H1 (cell line): ENCODE measurements at regions not wholly inside any gene's neighbourhood (a gene's known extent, or its start where the extent isn't known, plus 50 kb on each side); places are given as distances from the start of the nearest gene placed in this dataset.

Source experiments
- CTCF ChIA-PET: fragments of 300-600 bp; sonication (Branson Sonifier 250); formaldehyde crosslinking; loops from one replicate; lab custom pipeline; 2021; ENCODE audit not compliant: partially characterized antibody; lab: Charles Lee
- POLR2A ChIA-PET: fragments of 300-600 bp; sonication (Branson Sonifier 250); formaldehyde crosslinking; loops from one replicate; lab custom pipeline; 2021; ENCODE audit warnings: inconsistent platforms; ENCODE audit not compliant: partially characterized antibody; lab: Charles Lee
- DNase-seq, 2 experiments: peaks; one replicate each; pipeline versions ENCODE4 v3.0.0 to v3.0.0-alpha.2; 2010 to 2022; ENCODE audit warnings: low spot score in 2 of 2, low read depth in 1 of 2, mixed read lengths in 1 of 2
- FAIRE-seq: peaks from 2 replicates; lab custom pipeline; 2011; peaks lifted over from hg19 to GRCh38; lab: Jason Lieb, UNC
- H2AFZ ChIP-seq: 2 replicates; pipeline ENCODE4 v1.8.1; 2012; ENCODE audit warnings: low read length, inconsistent platforms
- H2AK5ac ChIP-seq: 2 replicates; pipeline ENCODE4 v1.6.1; 2013; ENCODE audit warnings: low read depth, low read length
- H2BK120ac ChIP-seq: replicated peaks from 2 replicates; pipeline ENCODE3; 2013; ENCODE audit warnings: low read depth, low read length, inconsistent platforms
- H2BK12ac ChIP-seq: 2 replicates; pipeline ENCODE4 v1.6.1; 2013; ENCODE audit warnings: low read depth, low read length
- H2BK15ac ChIP-seq: 2 replicates; pipeline ENCODE4 v1.6.1; 2013; ENCODE audit warnings: low read length
- H2BK20ac ChIP-seq: 2 replicates; pipeline ENCODE4 v1.6.1; 2013; ENCODE audit warnings: low read length
- H2BK5ac ChIP-seq: 2 replicates; pipeline ENCODE4 v1.6.1; 2013; ENCODE audit warnings: low read depth, low read length
- H3K14ac ChIP-seq: 2 replicates; pipeline ENCODE4 v1.6.1; 2013; ENCODE audit warnings: inconsistent platforms; ENCODE audit not compliant: insufficient read length
- H3K18ac ChIP-seq: 2 replicates; pipeline ENCODE4 v1.6.1; 2013; ENCODE audit warnings: low read length; ENCODE audit errors: extremely low read depth
- H3K23ac ChIP-seq: 2 replicates; pipeline ENCODE4 v1.6.1; 2013; ENCODE audit warnings: inconsistent platforms; ENCODE audit not compliant: insufficient read length
- H3K23me2 ChIP-seq: 2 replicates; pipeline ENCODE4 v1.6.1; 2013; ENCODE audit warnings: low read depth, low read length
- H3K27ac ChIP-seq: 2 replicates; pipeline ENCODE4 v1.6.1; 2011; ENCODE audit warnings: low read depth, low read length, inconsistent platforms
- H3K27me3 ChIP-seq, 4 experiments: replicated peaks in 1 of 4; 1 replicate in 1 of 4; 2 replicates in 3 of 4; pipeline versions ENCODE4 v1.6.1 to v1.8.1; 2011 to 2013; ENCODE audit warnings: low read length in 3 of 4, mild to moderate bottlenecking in 3 of 4, inconsistent platforms in 2 of 4, mixed read lengths in 2 of 4, moderate library complexity in 1 of 4; ENCODE audit not compliant: control insufficient read depth in 3 of 4, insufficient read depth in 3 of 4; ENCODE audit errors: extremely low read depth in 1 of 4
- H3K36me3 ChIP-seq, 4 experiments: 2 replicates each; pipeline versions ENCODE4 v1.6.1 to v1.8.1; 2011 to 2013; ENCODE audit warnings: mild to moderate bottlenecking in 4 of 4, low read length in 3 of 4, moderate library complexity in 2 of 4, control low read depth in 1 of 4, inconsistent platforms in 1 of 4; ENCODE audit not compliant: insufficient read depth in 4 of 4, control insufficient read depth in 2 of 4
- H3K4ac ChIP-seq: replicated peaks from 2 replicates; pipeline ENCODE3; 2013; ENCODE audit warnings: low read length, low read depth, mixed read lengths, inconsistent platforms; ENCODE audit not compliant: insufficient read length
- H3K4me1 ChIP-seq, 4 experiments: replicated peaks in 1 of 4; 1 replicate in 1 of 4; 2 replicates in 3 of 4; pipeline versions ENCODE4 v1.6.1 to v1.8.1; 2011 to 2013; ENCODE audit warnings: low read length in 3 of 4, inconsistent platforms in 2 of 4, mixed read lengths in 1 of 4; ENCODE audit not compliant: insufficient read depth in 4 of 4, control insufficient read depth in 3 of 4
- H3K4me2 ChIP-seq, 2 experiments: 2 replicates each; pipeline versions ENCODE4 v1.6.1 to v1.8.1; 2011 to 2013; ENCODE audit warnings: low read depth in 2 of 2, low read length in 2 of 2, control low read depth in 1 of 2, inconsistent platforms in 1 of 2, mild to moderate bottlenecking in 1 of 2; ENCODE audit not compliant: insufficient read depth in 1 of 2
- H3K4me3 ChIP-seq, 4 experiments: fragments of 200-600, 300-600 bp in 1 of 4; sonication (generic), shearing (Covaris generic), sonication (Bioruptor Twin) in 1 of 4; 2 replicates each; pipeline versions ENCODE4 v1.5.1 to v1.8.1; 2011 to 2016; ENCODE audit warnings: low read length in 4 of 4, low read depth in 3 of 4, control low read depth in 2 of 4, inconsistent platforms in 2 of 4, mild to moderate bottlenecking in 2 of 4, mixed read lengths in 1 of 4, moderate library complexity in 1 of 4; ENCODE audit not compliant: insufficient read depth in 2 of 4; ENCODE audit errors: extremely low read depth in 1 of 4
- H3K56ac ChIP-seq: replicated peaks from 2 replicates; pipeline ENCODE3; 2013; ENCODE audit warnings: low read depth, mild to moderate bottlenecking, mixed read lengths, low read length, inconsistent platforms; ENCODE audit not compliant: insufficient read length
- H3K79me1 ChIP-seq: 2 replicates; pipeline ENCODE4 v1.6.1; 2013; ENCODE audit warnings: low read depth, low read length, control low read depth
- H3K79me2 ChIP-seq, 2 experiments: 2 replicates each; pipeline versions ENCODE4 v1.6.1 to v1.8.1; 2012 to 2013; ENCODE audit warnings: low read length in 2 of 2, mild to moderate bottlenecking in 2 of 2, inconsistent platforms in 1 of 2; ENCODE audit not compliant: insufficient read depth in 2 of 2, control insufficient read depth in 1 of 2
- H3K9ac ChIP-seq, 4 experiments: replicated peaks in 1 of 4; 1 replicate in 1 of 4; 2 replicates in 3 of 4; pipeline versions ENCODE4 v1.6.1 to v1.8.1; 2011 to 2013; ENCODE audit warnings: low read depth in 3 of 4, low read length in 3 of 4, control low read depth in 2 of 4, mild to moderate bottlenecking in 2 of 4, moderate library complexity in 2 of 4, inconsistent platforms in 1 of 4; ENCODE audit errors: extremely low read depth in 1 of 4
- H3K9me3 ChIP-seq, 2 experiments: 2 replicates each; pipeline versions ENCODE4 v1.6.1 to v1.8.1; 2012 to 2013; ENCODE audit warnings: mild to moderate bottlenecking in 2 of 2, moderate library complexity in 2 of 2, control low read depth in 1 of 2, inconsistent platforms in 1 of 2, low read depth in 1 of 2, low read length in 1 of 2, mixed read lengths in 1 of 2; ENCODE audit not compliant: insufficient read depth in 2 of 2
- H4K20me1 ChIP-seq, 2 experiments: replicated peaks in 1 of 2; 2 replicates each; pipeline versions ENCODE3 to v1.8.1; 2011 to 2013; ENCODE audit warnings: inconsistent platforms in 2 of 2, low read length in 2 of 2, mild to moderate bottlenecking in 1 of 2; ENCODE audit not compliant: insufficient read depth in 2 of 2, control insufficient read depth in 1 of 2
- H4K5ac ChIP-seq: 2 replicates; pipeline ENCODE4 v1.6.1; 2013; ENCODE audit warnings: low read length, low read depth, mixed read lengths, inconsistent platforms; ENCODE audit not compliant: insufficient read length
- H4K8ac ChIP-seq: 2 replicates; pipeline ENCODE4 v1.8.0; 2013; ENCODE audit warnings: mild to moderate bottlenecking, moderate library complexity, low read length, inconsistent platforms; ENCODE audit not compliant: insufficient read depth; ENCODE audit errors: extremely low read depth
- H4K91ac ChIP-seq: replicated peaks from 2 replicates; pipeline ENCODE3; 2013; ENCODE audit warnings: low read length, mixed read lengths, inconsistent platforms; ENCODE audit not compliant: insufficient read length
- HDAC2 ChIP-seq, 2 experiments: fragments of 300-600 bp in 1 of 2; sonication (generic) in 1 of 2; IDR thresholded peaks; 2 replicates each; pipeline ENCODE4 v1.6.1; 2011 to 2012; ENCODE audit warnings: low read depth in 2 of 2, low read length in 2 of 2, mild to moderate bottlenecking in 2 of 2, moderate library complexity in 2 of 2, borderline replicate concordance in 1 of 2, inconsistent platforms in 1 of 2
- JUN ChIP-seq: IDR thresholded peaks from 2 replicates; pipeline ENCODE4 v1.6.1; 2011; ENCODE audit warnings: low read depth, mild to moderate bottlenecking, improper control_type of control experiment, low read length
- RAD21 ChIP-seq, 2 experiments: IDR thresholded peaks in 1 of 2; conservative IDR thresholded peaks in 1 of 2; 2 replicates each; pipeline ENCODE4 v1.6.1; 2011; ENCODE audit warnings: low read depth in 2 of 2, low read length in 2 of 2, improper control_type of control experiment in 1 of 2, inconsistent platforms in 1 of 2, mild to moderate bottlenecking in 1 of 2, moderate library complexity in 1 of 2
- WGBS, 2 experiments: shearing (Covaris generic) in 1 of 2; methylation state at CpG; one replicate each; pipeline versions ENCODE4 v1.1.6 to v1.1.7; 2013 to 2015; ENCODE audit warnings: low lambda C conversion rate in 2 of 2, mixed read lengths in 2 of 2, inconsistent platforms in 1 of 2, low coverage in 1 of 2, missing lambda C conversion rate in 1 of 2; ENCODE audit not compliant: insufficient replicate concordance in 2 of 2, insufficient coverage in 1 of 2, insufficient read length in 1 of 2; ENCODE audit errors: extremely low coverage in 1 of 2, missing lambda C conversion rate in 1 of 2; 5-methylcytosine and 5-hydroxymethylcytosine counted together
- TF ChIP-seq, protein P1 (sequence below), 3 experiments: IDR thresholded peaks; 1 replicate in 2 of 3; 2 replicates in 1 of 3; pipeline versions ENCODE4 v1.5.1 to v1.6.1; 2011; ENCODE audit warnings: low read length in 3 of 3, mild to moderate bottlenecking in 3 of 3, inconsistent platforms in 2 of 3, low read depth in 1 of 3, moderate library complexity in 1 of 3; ENCODE audit not compliant: insufficient read depth in 1 of 3; ENCODE audit errors: control extremely low read depth in 1 of 3

DNA sequence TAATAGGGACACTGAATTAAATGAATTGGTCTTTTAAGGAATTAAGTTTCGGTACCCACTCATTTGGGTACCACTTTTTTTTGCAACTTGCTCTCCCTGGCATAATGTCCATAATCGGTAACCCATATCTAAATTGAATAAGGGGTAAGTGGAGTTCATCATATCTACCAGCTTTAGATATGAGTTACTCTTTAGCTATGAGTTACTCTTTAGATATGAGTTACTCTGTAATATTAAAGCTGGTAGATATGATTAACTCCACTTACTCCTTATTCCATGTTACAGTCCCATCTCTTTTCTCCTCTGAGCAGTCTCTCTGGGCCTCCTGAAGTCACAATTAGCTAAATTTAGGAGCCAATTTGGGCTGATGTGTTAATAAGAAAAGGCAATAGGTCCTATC lies 85.7 kb downstream of the TEX13C start:
- Histone ChIP-seq H4K91ac (no peak overlapping the region), H2AFZ (no peak overlapping the region), H3K9me3 (no peaks in the 10 kb centered on the region), H3K9ac (no peak overlapping the region), H3K4ac (no peak overlapping the region), H3K18ac (no peak overlapping the region), H3K56ac (no peak overlapping the region), H4K20me1 (no peaks in the 10 kb centered on the region), H3K4me3 (no peak overlapping the region), H2BK15ac (no peak overlapping the region), H4K8ac (no peak overlapping the region), H3K79me2 (no peaks in the 10 kb centered on the region), H3K14ac (no peak overlapping the region), H3K27me3 (no peaks in the 10 kb centered on the region), H3K36me3 (no peaks in the 10 kb centered on the region), H3K27ac (no peak overlapping the region), H3K23me2 (no peaks in the 10 kb centered on the region), H2BK20ac (no peak overlapping the region), H3K23ac (no peak overlapping the region), H2BK120ac (no peak overlapping the region), H3K79me1 (no peaks in the 10 kb centered on the region), H2BK12ac (no peak overlapping the region), H2BK5ac (no peak overlapping the region), H3K4me1 (no peaks in the 10 kb centered on the region), H4K5ac (no peak overlapping the region), H3K4me2 (no peak overlapping the region), H2AK5ac (no peak overlapping the region)
- WGBS, 2 experiments = 100% methylated on average over 2 of the region's 2 CpGs; no CpG with 5 or more reads in 1 of the 2 experiments
- ChIA-PET POLR2A (no interaction called here), CTCF (no interaction called here)
- DNase-seq = no peak
- FAIRE-seq = no peak
- TF ChIP-seq HDAC2 (IDR thresholded peaks at IDR 0.05; ENCODE audit: borderline replicate concordance in 1 of 2, low read depth in 2 of 2, low read length in 2 of 2) = no peak
- TF ChIP-seq JUN = no peak
- TF ChIP-seq RAD21 (IDR thresholded peaks at IDR 0.05 in 1 of 2, conservative IDR thresholded peaks at IDR 0.05 in 1 of 2; ENCODE audit: low read depth in 2 of 2, low read length in 2 of 2) = no peak
- TF ChIP-seq, protein P1, sequence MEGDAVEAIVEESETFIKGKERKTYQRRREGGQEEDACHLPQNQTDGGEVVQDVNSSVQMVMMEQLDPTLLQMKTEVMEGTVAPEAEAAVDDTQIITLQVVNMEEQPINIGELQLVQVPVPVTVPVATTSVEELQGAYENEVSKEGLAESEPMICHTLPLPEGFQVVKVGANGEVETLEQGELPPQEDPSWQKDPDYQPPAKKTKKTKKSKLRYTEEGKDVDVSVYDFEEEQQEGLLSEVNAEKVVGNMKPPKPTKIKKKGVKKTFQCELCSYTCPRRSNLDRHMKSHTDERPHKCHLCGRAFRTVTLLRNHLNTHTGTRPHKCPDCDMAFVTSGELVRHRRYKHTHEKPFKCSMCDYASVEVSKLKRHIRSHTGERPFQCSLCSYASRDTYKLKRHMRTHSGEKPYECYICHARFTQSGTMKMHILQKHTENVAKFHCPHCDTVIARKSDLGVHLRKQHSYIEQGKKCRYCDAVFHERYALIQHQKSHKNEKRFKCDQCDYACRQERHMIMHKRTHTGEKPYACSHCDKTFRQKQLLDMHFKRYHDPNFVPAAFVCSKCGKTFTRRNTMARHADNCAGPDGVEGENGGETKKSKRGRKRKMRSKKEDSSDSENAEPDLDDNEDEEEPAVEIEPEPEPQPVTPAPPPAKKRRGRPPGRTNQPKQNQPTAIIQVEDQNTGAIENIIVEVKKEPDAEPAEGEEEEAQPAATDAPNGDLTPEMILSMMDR (IDR thresholded peaks at IDR 0.05; ENCODE audit: control extremely low read depth in 1 of 3, insufficient read depth in 1 of 3, low read depth in 1 of 3, low read length in 3 of 3) = no peak
